SK-N-SH (cell line): ENCODE measurements at regions not wholly inside any gene's neighbourhood (a gene's known extent, or its start where the extent isn't known, plus 50 kb on each side); places are given as distances from the start of the nearest gene placed in this dataset.

Experiments used
- CTCF ChIA-PET: fragments of 300-600, 350-600 bp; formaldehyde crosslinking; extraction: SDS; loops from one replicate; lab custom pipeline; 2021; lab: Yijun Ruan, JAX
- POLR2A ChIA-PET: fragments of 350-600 bp; sonication (Branson Sonifier 250); formaldehyde crosslinking; extraction: SDS; loops from one replicate; lab custom pipeline; 2020; ENCODE audit warnings: antibody characterized with exemption, inconsistent platforms; lab: Yijun Ruan, JAX
- DNase-seq: peaks from one replicate; pipeline ENCODE4 v3.0.0; 2012
- H2AFZ ChIP-seq: fragments of 200-600 bp; sonication (generic); 2 replicates; pipeline ENCODE4 v1.8.1; 2016; ENCODE audit warnings: antibody characterized with exemption, mild to moderate bottlenecking, low read depth
- H3F3A ChIP-seq: fragments of 200-600 bp; sonication (generic); replicated peaks from 2 replicates; pipeline ENCODE3; 2016; ENCODE audit warnings: antibody characterized with exemption, mild to moderate bottlenecking; ENCODE audit not compliant: insufficient read depth
- H3K27ac ChIP-seq, 2 experiments: fragments of 200-500 bp in 1 of 2; fragments of 200-600 bp in 1 of 2; sonication (Bioruptor generic) in 1 of 2; sonication (generic), shearing (Covaris generic) in 1 of 2; 2 replicates each; pipeline versions ENCODE4 v1.5.1 to v1.6.1; 2014 to 2016; ENCODE audit warnings: low read depth in 2 of 2, inconsistent platforms in 1 of 2, low read length in 1 of 2, mild to moderate bottlenecking in 1 of 2, mixed read lengths in 1 of 2
- H3K27me3 ChIP-seq: fragments of 200-600 bp; sonication (generic), shearing (Covaris generic); 2 replicates; pipeline ENCODE4 v1.6.1; 2016; ENCODE audit warnings: mixed run types; ENCODE audit not compliant: insufficient read depth
- H3K36me3 ChIP-seq, 2 experiments: fragments of 200-500 bp in 1 of 2; fragments of 200-600 bp in 1 of 2; sonication (Bioruptor generic) in 1 of 2; sonication (generic) in 1 of 2; replicated peaks in 1 of 2; 2 replicates each; pipeline versions ENCODE3 to v1.5.1; 2014 to 2016; ENCODE audit warnings: low read length in 1 of 2, mild to moderate bottlenecking in 1 of 2; ENCODE audit not compliant: insufficient read depth in 2 of 2, control insufficient read depth in 1 of 2
- H3K4me1 ChIP-seq, 2 experiments: fragments of 200-500 bp in 1 of 2; fragments of 200-600 bp in 1 of 2; sonication (Bioruptor generic) in 1 of 2; sonication (generic), shearing (Covaris generic) in 1 of 2; 2 replicates each; pipeline versions ENCODE4 v1.5.1 to v1.6.1; 2014 to 2016; ENCODE audit warnings: low read depth in 1 of 2, low read length in 1 of 2, mixed run types in 1 of 2; ENCODE audit not compliant: insufficient read depth in 2 of 2, control insufficient read depth in 1 of 2
- H3K4me2 ChIP-seq: fragments of 200-600 bp; sonication (generic), shearing (Covaris generic); 2 replicates; pipeline ENCODE4 v1.6.1; 2017; ENCODE audit warnings: mixed run types
- H3K4me3 ChIP-seq, 2 experiments: fragments of 200-500 bp in 1 of 2; fragments of 200-600 bp in 1 of 2; sonication (Bioruptor generic) in 1 of 2; sonication (generic), shearing (Covaris generic) in 1 of 2; 2 replicates each; pipeline versions ENCODE4 v1.5.1 to v1.8.1; 2014 to 2016; ENCODE audit warnings: low read depth in 2 of 2, inconsistent platforms in 1 of 2, low read length in 1 of 2, mild to moderate bottlenecking in 1 of 2, mixed read lengths in 1 of 2, moderate library complexity in 1 of 2
- H3K79me2 ChIP-seq: fragments of 200-600 bp; sonication (generic); 2 replicates; pipeline ENCODE4 v1.8.1; 2017; ENCODE audit warnings: mild to moderate bottlenecking; ENCODE audit not compliant: insufficient read depth
- H3K9ac ChIP-seq: fragments of 200-600 bp; sonication (generic); 2 replicates; pipeline ENCODE4 v1.6.1; 2017; ENCODE audit warnings: mixed run types
- H3K9me2 ChIP-seq: fragments of 200-600 bp; sonication (generic); 2 replicates; pipeline ENCODE4 v1.6.1; 2017; ENCODE audit warnings: mixed run types
- H3K9me3 ChIP-seq: fragments of 200-600 bp; sonication (generic); 2 replicates; pipeline ENCODE4 v1.6.1; 2017; ENCODE audit warnings: mixed run types, mild to moderate bottlenecking, moderate library complexity
- H4K20me1 ChIP-seq: fragments of 200-600 bp; sonication (generic); 2 replicates; pipeline ENCODE4 v1.6.1; 2017; ENCODE audit warnings: mild to moderate bottlenecking, mixed run types; ENCODE audit not compliant: insufficient read depth
- CHD2 ChIP-seq: fragments of 150-350 bp; IDR thresholded peaks from 2 replicates; pipeline ENCODE4 v1.6.1; 2018; ENCODE audit warnings: low read length; ENCODE audit not compliant: partially characterized antibody
- EP300 ChIP-seq, 2 experiments: IDR thresholded peaks; 2 replicates each; pipeline versions ENCODE4 v1.4.0 to v1.6.1; 2012; ENCODE audit warnings: borderline replicate concordance in 1 of 2, low read depth in 1 of 2, low read length in 1 of 2
- FOXJ3 ChIP-seq: sonication (generic); formaldehyde crosslinking; IDR thresholded peaks from 2 replicates; pipeline ENCODE4 v1.5.1; 2020; ENCODE audit warnings: mild to moderate bottlenecking, missing genetic modification reagents
- JUND ChIP-seq: IDR thresholded peaks from 2 replicates; pipeline ENCODE4 v1.4.0; 2012
- MEF2A ChIP-seq: IDR thresholded peaks from 2 replicates; pipeline ENCODE4 v1.4.0; 2012; ENCODE audit warnings: low read depth, borderline replicate concordance
- MXI1 ChIP-seq: IDR thresholded peaks from 2 replicates; pipeline ENCODE4 v1.6.1; 2012; ENCODE audit warnings: mild to moderate bottlenecking, low read depth, low read length, improper control_type of control experiment
- NRF1 ChIP-seq: IDR thresholded peaks from 2 replicates; pipeline ENCODE4 v1.6.1; 2012; ENCODE audit warnings: low read depth, mild to moderate bottlenecking, low read length
- PBX3 ChIP-seq: IDR thresholded peaks from 2 replicates; pipeline ENCODE4; 2012
- POLR2AphosphoS5 ChIP-seq: IDR thresholded peaks from 2 replicates; pipeline ENCODE4 v1.6.1; 2012; ENCODE audit warnings: low read depth, low read length
- RCOR1 ChIP-seq: fragments of 150-350 bp; IDR thresholded peaks from 2 replicates; pipeline ENCODE4 v1.6.1; 2017; ENCODE audit warnings: antibody characterized with exemption, low read length
- REST ChIP-seq: IDR thresholded peaks from 2 replicates; pipeline ENCODE4 v1.6.1; 2012; ENCODE audit warnings: mild to moderate bottlenecking, low read depth, low read length, moderate library complexity
- RFX5 ChIP-seq: IDR thresholded peaks from 2 replicates; pipeline ENCODE4 v1.6.1; 2012; ENCODE audit warnings: mild to moderate bottlenecking, improper control_type of control experiment, low read length
- SIN3A ChIP-seq: IDR thresholded peaks from 2 replicates; pipeline ENCODE4 v1.6.1; 2012; ENCODE audit warnings: low read depth, mild to moderate bottlenecking, low read length, moderate library complexity, borderline replicate concordance
- TEAD4 ChIP-seq: IDR thresholded peaks from 2 replicates; pipeline ENCODE4 v1.4.0; 2012; ENCODE audit warnings: mild to moderate bottlenecking, borderline replicate concordance; ENCODE audit not compliant: insufficient read depth
- USF1 ChIP-seq: IDR thresholded peaks from 2 replicates; pipeline ENCODE4 v1.4.0; 2012; ENCODE audit warnings: low read depth, borderline replicate concordance
- WGBS: methylation state at CpG from one replicate; pipeline ENCODE4 v1.1.6; 2017; ENCODE audit warnings: low lambda C conversion rate; 5-methylcytosine and 5-hydroxymethylcytosine counted together
- TF ChIP-seq, protein P1 (sequence below): fragments of 150-350 bp; IDR thresholded peaks from 2 replicates; pipeline ENCODE4 v1.6.1; 2016; ENCODE audit warnings: mild to moderate bottlenecking, low read depth, low read length

DNA sequence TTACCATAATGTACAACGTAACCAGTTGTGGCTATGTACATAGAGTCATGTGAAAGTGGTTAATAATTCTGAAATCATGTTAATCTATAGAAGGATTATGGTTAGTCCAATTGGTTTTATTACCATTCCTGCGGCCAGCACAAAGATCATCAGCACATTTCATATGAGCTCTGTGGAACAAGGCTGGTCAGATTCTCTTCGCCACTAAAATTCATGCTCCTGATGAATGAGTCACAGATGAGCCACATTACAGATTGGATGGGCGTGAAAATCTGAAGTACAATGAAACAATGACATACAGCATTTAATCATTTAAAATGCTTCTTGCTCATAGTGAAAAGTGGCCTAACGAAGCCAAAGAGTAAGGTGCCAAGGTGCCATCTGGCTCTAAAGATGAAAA is 716.2 kb upstream of the PHF14 start (continued):
- TF ChIP-seq REST (no peak), SIN3A (no peak), RCOR1 (no peak), POLR2AphosphoS5 (no peak)
- TF ChIP-seq, protein P1, sequence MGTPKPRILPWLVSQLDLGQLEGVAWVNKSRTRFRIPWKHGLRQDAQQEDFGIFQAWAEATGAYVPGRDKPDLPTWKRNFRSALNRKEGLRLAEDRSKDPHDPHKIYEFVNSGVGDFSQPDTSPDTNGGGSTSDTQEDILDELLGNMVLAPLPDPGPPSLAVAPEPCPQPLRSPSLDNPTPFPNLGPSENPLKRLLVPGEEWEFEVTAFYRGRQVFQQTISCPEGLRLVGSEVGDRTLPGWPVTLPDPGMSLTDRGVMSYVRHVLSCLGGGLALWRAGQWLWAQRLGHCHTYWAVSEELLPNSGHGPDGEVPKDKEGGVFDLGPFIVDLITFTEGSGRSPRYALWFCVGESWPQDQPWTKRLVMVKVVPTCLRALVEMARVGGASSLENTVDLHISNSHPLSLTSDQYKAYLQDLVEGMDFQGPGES: no peak

DNA sequence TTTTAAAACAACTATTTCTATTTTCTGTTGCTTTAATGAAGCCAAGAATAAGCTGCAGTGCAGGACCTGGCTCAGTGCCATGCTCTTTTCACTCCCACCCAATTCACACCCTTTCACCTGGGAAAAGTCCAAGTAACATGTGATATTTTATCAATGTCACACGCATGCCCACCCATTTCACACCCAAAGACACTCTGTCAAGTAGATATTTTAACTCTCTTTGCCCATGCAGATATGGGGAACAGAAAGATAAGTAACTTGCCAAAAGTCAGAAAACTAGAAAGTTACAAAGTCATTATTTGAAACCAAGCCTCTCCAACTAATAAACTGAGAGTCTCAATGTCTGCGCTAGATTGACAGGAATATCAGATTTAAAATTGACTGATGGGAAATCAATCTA is 706.7 kb upstream of the PHF14 start:
- Histone ChIP-seq H3K4me2 (no peak overlapping the region), H3K79me2 (no peaks in the 10 kb centered on the region), H3K27ac (no peak overlapping the region), H4K20me1 (no peaks in the 10 kb centered on the region), H3K9me3 (peaks cover 14% of the 10 kb centered on the region; the same call in 1 of the 2 replicates), H3K9me2 (no peaks in the 10 kb centered on the region), H3K9ac (no peak overlapping the region), H3F3A (no peaks in the 10 kb centered on the region), H3K27me3 (no peaks in the 10 kb centered on the region), H2AFZ (no peak overlapping the region), H3K4me3 (no peak overlapping the region), H3K4me1 (no peaks in the 10 kb centered on the region), H3K36me3 (no peaks in the 10 kb centered on the region)
- ChIA-PET CTCF (interaction anchor here (1.5 kb wide), 1 partner anchor 12 kb away, joined by 3 read pairs; no protein-coding TSS in a partner anchor), POLR2A (no interaction called here)
- DNase-seq: no peak
- 31% methylated on average over 2 of the region's 2 CpGs for WGBS
- TF ChIP-seq RFX5 (no peak), MXI1 (no peak), POLR2AphosphoS5 (no peak), JUND (no peak), TEAD4 (no peak), MEF2A (no peak), CHD2 (no peak), NRF1 (no peak), EP300 (IDR thresholded peaks at IDR 0.05; ENCODE audit: borderline replicate concordance in 1 of 2, low read depth in 1 of 2, low read length in 1 of 2) (no peak), PBX3 (no peak), USF1 (no peak), FOXJ3 (CRISPR knock-in tag) (no peak)
